GM18858 (cell line): ENCODE measurements at regions not wholly inside any gene's neighbourhood (a gene's known extent, or its start where the extent isn't known, plus 50 kb on each side); places are given as distances from the start of the nearest gene placed in this dataset.
"Not testable (repeated sequence)": the region's sequence is repeated elsewhere in the genome, so short reads cannot be mapped to it uniquely, and the experiment has no call there.

ENCODE experiments used
- ATAC-seq: cut with Tn5 transposase; IDR thresholded peaks from one replicate; pipeline ENCODE4 v1.9.1; 2021; ENCODE audit not compliant: unreplicated experiment

GRCh38 chr2:147433822-147434221, 411.0 kb upstream of the ACVR2A start:
- no peak for ATAC-seq

GRCh38 chr2:147430408-147430807, 414.4 kb upstream of the ACVR2A start:
- no peak for ATAC-seq

DNA sequence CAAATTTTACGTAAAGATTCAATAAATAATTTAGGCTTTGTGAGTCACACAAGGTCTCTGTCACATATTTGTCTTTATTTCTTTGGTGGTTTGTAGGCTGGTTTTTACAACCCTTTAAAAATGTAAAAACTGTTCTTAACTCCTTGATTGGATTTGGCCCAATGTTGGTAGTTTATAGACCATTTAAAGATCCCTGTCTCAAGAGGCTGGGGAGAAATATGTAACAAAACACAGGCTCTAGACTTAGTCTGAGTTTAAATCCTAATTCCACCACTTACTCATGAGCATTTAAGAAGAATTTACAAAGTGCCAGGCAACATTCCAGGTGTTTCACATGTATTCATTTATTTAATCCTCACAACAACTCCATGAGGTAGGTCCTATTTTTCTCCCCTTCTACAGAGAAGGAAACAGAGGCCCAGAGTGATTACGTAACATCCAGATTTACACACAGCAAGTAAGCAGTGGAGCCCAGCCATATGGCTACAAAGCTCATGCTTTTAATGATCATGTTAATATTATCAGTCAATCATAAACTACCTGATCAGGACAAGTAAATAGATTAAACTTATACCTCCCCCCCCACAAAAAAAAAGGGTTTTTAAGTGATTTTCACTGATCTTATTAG, 416.6 kb upstream of the ACVR2A start:
- no peak for ATAC-seq

DNA sequence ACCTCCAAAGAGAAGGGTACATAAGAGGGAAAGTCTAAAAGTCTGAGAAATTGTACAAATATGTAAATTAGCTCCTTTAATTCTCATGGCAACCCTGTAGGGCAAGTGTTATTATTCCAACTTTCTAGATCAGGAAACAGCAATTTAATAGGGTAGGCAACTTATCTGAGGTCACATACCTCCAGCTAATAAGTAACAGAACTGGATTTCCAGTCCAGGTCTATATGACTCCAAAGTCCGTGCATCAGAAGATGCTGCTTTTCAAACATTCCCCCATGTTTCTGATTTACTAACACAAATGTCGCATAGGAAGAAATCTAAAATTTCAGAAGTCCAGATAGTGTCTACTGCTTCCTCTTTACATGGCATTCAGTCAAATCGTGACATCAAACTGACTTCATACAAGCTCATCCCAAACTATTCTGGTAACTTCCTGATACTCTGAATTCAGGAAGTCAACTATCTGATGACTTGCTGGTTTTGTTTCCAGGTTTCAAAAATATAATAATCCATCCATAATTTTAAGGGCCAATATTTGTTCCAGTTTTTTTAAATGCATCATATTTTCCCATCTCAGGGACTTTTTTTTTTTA, 419.3 kb upstream of the ACVR2A start:
- ATAC-seq = no peak

DNA sequence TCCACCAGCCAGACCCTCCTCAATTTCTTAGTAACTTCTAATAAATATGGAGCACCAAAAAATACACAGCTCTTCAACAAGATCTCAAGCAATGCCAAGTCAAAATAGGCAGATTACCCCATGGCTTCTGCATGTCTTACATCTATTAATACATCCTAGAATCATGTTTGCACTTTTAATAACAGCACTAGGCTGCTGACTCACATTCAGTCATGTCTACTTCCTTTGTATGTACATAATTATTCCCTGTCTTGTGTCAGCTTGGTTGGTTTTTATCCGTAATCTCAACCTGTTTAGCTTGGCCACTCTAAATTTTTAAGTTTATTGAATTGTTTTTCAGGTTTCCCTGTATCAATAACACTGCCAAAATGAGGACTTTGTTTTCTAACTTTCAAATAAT, 420.1 kb upstream of the ACVR2A start:
- ATAC-seq = no peak

GRCh38 chr2:147420947-147421675, 423.7 kb upstream of the ACVR2A start:
- ATAC-seq = no peak

GRCh38 chr2:147420517-147420916, 424.3 kb upstream of the ACVR2A start:
- no peak for ATAC-seq

DNA sequence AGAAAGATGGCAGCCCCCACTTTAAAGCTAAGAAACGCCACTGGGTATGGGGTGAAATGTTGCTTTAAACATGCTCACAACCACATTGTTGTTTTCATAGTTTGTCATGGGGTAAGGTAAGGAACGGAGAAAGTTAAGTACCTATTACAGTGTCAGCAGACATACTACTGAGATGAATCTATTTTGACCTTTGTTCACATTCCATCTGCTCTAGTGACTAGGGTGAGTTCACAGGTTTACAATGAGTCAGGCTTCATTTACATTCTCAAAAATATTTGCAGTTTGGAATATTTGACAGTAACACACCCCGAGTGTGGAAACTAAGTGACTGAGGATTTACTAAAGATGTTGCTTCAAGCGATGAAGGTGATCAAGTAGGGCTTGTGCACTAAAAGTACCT, 428.7 kb upstream of the ACVR2A start:
- ATAC-seq = no peak

GRCh38 chr2:147414656-147415055, 430.2 kb upstream of the ACVR2A start:
- ATAC-seq = not testable (repeated sequence)

DNA sequence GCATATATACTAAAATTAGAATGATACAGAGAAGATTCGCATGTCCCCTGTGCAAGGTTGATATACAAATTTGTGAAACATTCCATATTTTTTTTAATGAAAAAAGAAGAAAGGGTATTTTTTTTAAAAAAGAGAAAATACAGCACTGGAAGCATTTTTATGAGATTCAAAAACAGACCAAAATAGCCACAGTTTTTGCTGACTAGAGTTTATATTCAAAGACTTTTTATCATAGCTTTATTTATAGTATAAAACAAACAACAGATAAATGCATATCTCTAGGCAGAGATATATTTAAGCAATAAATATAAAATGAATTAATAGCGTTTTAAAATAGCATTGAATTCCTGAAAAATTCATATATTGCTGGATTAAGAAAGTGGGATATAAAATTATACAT, 436.5 kb upstream of the ACVR2A start:
- no peak for ATAC-seq

DNA sequence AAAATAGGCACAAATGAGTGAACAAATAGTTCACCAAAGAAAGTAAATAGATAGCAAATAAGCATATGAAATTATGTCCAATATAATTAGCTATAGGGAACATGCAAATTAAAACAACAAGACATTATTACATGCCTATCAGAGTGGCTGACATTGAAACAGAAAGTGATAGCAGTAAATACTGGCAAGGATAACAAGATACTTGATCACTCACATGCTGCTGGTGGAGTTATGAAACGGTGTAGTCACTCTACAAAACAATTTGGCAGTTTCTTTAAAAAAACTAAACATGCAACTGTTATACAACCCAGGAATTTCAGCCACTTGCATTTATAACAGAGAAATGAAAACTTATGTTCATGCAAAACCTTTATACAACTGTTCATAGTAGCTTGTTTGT, 439.2 kb upstream of the ACVR2A start:
- ATAC-seq = peak; percentile 63

GRCh38 chr2:147398996-147399395, 445.8 kb upstream of the ACVR2A start:
- ATAC-seq = no peak

- ATAC-seq = no peak
These were observed 446.5 kb upstream of the ACVR2A start for GRCh38 chr2:147398301-147398700.

- no peak for ATAC-seq
These were observed 447.9 kb upstream of the ACVR2A start for GRCh38 chr2:147396890-147397289.

DNA sequence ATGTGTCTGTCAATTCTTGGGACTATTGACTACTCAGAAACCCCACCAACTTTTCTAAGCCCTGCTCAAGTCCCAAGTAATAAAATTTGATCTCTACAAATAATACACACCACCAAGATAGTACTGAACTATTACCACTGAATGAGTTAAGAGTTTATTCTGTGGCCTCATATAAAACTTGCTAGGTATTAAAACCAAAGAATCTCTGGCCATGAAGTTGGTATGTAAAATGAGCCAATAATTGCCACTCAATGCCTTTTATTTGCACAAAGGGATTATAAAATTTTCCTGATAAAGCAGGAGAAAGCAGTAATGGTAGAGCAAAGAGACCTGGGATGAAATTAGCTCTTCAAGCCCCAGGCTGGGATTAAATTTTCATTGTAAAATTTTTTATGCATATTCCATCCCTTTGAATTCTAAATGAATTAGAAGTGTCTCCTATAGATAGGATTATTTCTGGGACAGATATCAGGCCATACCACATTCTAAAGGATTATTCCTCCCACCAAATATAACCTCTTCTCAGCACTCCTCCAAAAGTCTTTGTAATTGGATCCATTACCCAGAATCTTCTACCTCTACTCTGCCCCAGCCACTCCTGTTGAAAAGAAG, 450.5 kb upstream of the ACVR2A start:
- no peak for ATAC-seq

GRCh38 chr2:147392180-147392579, 452.6 kb upstream of the ACVR2A start:
- no peak for ATAC-seq

DNA sequence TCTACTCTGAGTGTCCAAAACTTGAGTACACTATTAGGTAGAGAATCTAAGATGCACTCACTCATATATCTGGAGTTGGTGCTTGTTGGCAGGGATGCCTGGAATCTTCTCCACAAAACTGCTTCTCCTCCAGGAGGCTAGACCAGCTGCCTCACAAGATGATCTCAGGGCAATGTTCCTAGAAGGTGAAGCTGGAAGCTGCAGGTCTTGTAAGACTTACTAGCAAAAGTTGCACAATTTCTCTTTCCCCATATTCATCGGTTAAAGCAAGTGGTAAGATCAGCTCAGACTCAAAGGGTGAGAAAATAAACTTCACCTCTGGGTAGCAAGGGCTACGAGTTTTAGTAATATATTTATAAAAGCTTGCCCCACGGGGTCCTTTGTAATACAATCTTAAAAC, 454.4 kb upstream of the ACVR2A start:
- no peak for ATAC-seq

- ATAC-seq = no peak
These were observed 455.6 kb upstream of the ACVR2A start for GRCh38 chr2:147389218-147389617.

- ATAC-seq = no peak
These were observed 456.6 kb upstream of the ACVR2A start for GRCh38 chr2:147388217-147388616.

DNA sequence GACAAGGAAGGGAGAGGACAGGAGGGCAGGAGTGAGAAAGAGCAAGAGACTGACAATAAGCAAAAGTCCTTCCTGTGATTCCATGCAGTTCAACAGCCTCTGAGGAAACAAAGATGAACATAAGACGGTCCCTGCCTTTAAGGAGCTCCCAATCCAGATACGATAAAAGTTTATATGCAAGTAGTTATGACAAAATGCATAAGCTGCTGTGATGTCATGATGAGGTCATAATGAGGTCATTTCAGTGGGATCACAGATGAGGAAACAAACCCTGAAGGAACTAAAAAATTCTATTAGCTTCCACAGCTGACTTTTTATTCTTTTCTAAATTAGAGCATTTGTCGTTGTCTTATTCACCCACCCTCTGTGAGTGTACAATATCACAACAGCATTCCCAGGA, 458.5 kb upstream of the ACVR2A start:
- no peak for ATAC-seq

- no peak for ATAC-seq
These were observed 459.2 kb upstream of the ACVR2A start for GRCh38 chr2:147385600-147385999.

GRCh38 chr2:147384659-147385058, 460.2 kb upstream of the ACVR2A start:
- ATAC-seq = no peak
